Smooth muscle cell (in vitro differentiated cells): ENCODE measurements at regions not wholly inside any gene's neighbourhood (a gene's known extent, or its start where the extent isn't known, plus 50 kb on each side); places are given as distances from the start of the nearest gene placed in this dataset.

Source experiments
- DNase-seq: peaks from one replicate; lab custom pipeline; 2025; ENCODE audit not compliant: unreplicated experiment; lab: John Stamatoyannopoulos, UW
- H2AFZ ChIP-seq: fragments of 200-600 bp; sonication (generic); 2 replicates; pipeline ENCODE4 v1.6.0; 2016; ENCODE audit warnings: antibody characterized with exemption, low read depth, mild to moderate bottlenecking
- H3F3A ChIP-seq: fragments of 200-600 bp; sonication (generic); 2 replicates; pipeline ENCODE4 v1.6.0; 2017; ENCODE audit warnings: antibody characterized with exemption, low read depth
- H3K27ac ChIP-seq: fragments of 200-600 bp; sonication (generic); 2 replicates; pipeline ENCODE4 v1.5.1; 2016; ENCODE audit warnings: low read depth, mild to moderate bottlenecking
- H3K27me3 ChIP-seq: fragments of 200-600 bp; sonication (generic); 2 replicates; pipeline ENCODE4 v1.6.1; 2016; ENCODE audit warnings: low read depth, mild to moderate bottlenecking
- H3K36me3 ChIP-seq: fragments of 200-600 bp; sonication (generic); 2 replicates; pipeline ENCODE4 v1.5.1; 2016; ENCODE audit warnings: low read depth
- H3K4me1 ChIP-seq: fragments of 200-600 bp; sonication (generic); 2 replicates; pipeline ENCODE4 v1.5.1; 2016; ENCODE audit warnings: low read depth
- H3K4me2 ChIP-seq: fragments of 200-600 bp; sonication (generic); 2 replicates; pipeline ENCODE4 v1.6.0; 2016; ENCODE audit warnings: mild to moderate bottlenecking
- H3K4me3 ChIP-seq: fragments of 200-600 bp; sonication (generic); 2 replicates; pipeline ENCODE4 v1.5.1; 2016; ENCODE audit warnings: mild to moderate bottlenecking
- H3K79me2 ChIP-seq: fragments of 200-600 bp; sonication (generic); 2 replicates; pipeline ENCODE4 v1.6.0; 2016; ENCODE audit warnings: low read depth, mild to moderate bottlenecking
- H3K9ac ChIP-seq: fragments of 200-600 bp; sonication (generic); 2 replicates; pipeline ENCODE4 v1.6.0; 2016; ENCODE audit warnings: low read depth
- H3K9me3 ChIP-seq: fragments of 200-600 bp; sonication (generic); replicated peaks from 2 replicates; pipeline ENCODE4 v1.5.1; 2016; ENCODE audit warnings: low read depth
- H4K20me1 ChIP-seq: fragments of 200-600 bp; sonication (generic); 2 replicates; pipeline ENCODE4 v1.6.0; 2016; ENCODE audit warnings: low read depth
- WGBS: methylation state at CpG from one replicate; pipeline ENCODE4 v1.1.7; 2016; ENCODE audit warnings: low lambda C conversion rate; 5-methylcytosine and 5-hydroxymethylcytosine counted together
- TF ChIP-seq, protein P1 (sequence below): fragments of 200-600 bp; sonication (generic); IDR thresholded peaks from 2 replicates; pipeline ENCODE4 v1.5.1; 2017; ENCODE audit warnings: borderline replicate concordance, mild to moderate bottlenecking, antibody characterized with exemption; ENCODE audit not compliant: insufficient read depth, poor library complexity, severe bottlenecking

- 91% methylated on average over 10 of the region's 10 CpGs for WGBS
- no peak for DNase-seq
Measured at GRCh38 chr7:156220701-156221100, 408.4 kb upstream of the SHH start.

DNA sequence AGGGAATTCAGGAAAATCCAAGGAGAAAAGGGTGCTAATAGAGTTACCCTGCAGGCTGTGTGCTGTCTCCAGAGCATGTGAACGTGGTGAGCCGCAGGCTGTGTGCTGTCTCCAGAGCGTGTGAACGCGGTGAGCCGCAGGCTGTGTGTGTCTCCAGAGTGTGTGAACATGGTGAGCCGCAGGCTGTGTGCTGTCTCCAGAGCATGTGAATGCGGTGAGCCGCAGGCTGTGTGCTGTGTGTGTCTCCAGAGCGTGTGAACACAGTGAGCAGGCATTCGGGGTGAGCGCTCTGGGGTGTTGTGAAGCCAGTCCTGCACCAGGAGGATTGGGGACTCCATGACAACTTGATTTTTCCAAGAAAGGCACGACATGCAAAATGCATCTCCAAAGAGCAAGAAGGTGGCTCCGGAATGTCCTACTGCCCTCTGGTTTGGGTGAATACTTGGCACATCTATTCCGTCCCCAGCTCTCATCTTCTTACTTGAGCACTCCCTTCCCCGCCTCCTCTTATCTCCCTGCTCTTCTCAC is 407.9 kb upstream of the SHH start:
- H3K27me3 ChIP-seq: no peaks in the 10 kb centered on the region
- H3K79me2 ChIP-seq: no peaks in the 10 kb centered on the region
- H2AFZ ChIP-seq: no peak overlapping the region
- H3K9me3 ChIP-seq: no peaks in the 10 kb centered on the region
- no peak for DNase-seq
- TF ChIP-seq, protein P1, sequence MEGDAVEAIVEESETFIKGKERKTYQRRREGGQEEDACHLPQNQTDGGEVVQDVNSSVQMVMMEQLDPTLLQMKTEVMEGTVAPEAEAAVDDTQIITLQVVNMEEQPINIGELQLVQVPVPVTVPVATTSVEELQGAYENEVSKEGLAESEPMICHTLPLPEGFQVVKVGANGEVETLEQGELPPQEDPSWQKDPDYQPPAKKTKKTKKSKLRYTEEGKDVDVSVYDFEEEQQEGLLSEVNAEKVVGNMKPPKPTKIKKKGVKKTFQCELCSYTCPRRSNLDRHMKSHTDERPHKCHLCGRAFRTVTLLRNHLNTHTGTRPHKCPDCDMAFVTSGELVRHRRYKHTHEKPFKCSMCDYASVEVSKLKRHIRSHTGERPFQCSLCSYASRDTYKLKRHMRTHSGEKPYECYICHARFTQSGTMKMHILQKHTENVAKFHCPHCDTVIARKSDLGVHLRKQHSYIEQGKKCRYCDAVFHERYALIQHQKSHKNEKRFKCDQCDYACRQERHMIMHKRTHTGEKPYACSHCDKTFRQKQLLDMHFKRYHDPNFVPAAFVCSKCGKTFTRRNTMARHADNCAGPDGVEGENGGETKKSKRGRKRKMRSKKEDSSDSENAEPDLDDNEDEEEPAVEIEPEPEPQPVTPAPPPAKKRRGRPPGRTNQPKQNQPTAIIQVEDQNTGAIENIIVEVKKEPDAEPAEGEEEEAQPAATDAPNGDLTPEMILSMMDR: no peak
- H3K36me3 ChIP-seq: no peaks in the 10 kb centered on the region
- no peak overlapping the region for H3K4me3 ChIP-seq
- no peaks in the 10 kb centered on the region for H3K4me1 ChIP-seq
- no peak overlapping the region for H3K9ac ChIP-seq
- no peaks in the 10 kb centered on the region for H3F3A ChIP-seq
- no peak overlapping the region for H3K4me2 ChIP-seq
- WGBS: 88% methylated on average over 15 of the region's 16 CpGs
- no peaks in the 10 kb centered on the region for H4K20me1 ChIP-seq
- no peak overlapping the region for H3K27ac ChIP-seq

More at GRCh38 chr7:156220701-156221100, 408.4 kb upstream of the SHH start:
- Histone ChIP-seq H3K9me3 (no peaks in the 10 kb centered on the region), H3F3A (no peaks in the 10 kb centered on the region), H3K4me2 (no peak overlapping the region), H3K79me2 (no peaks in the 10 kb centered on the region), H3K27ac (no peak overlapping the region), H4K20me1 (no peaks in the 10 kb centered on the region), H3K4me1 (no peaks in the 10 kb centered on the region), H3K27me3 (no peaks in the 10 kb centered on the region), H3K9ac (no peak overlapping the region), H3K36me3 (no peaks in the 10 kb centered on the region), H3K4me3 (no peak overlapping the region), H2AFZ (no peak overlapping the region)
- TF ChIP-seq, protein P1: no peak

DNA sequence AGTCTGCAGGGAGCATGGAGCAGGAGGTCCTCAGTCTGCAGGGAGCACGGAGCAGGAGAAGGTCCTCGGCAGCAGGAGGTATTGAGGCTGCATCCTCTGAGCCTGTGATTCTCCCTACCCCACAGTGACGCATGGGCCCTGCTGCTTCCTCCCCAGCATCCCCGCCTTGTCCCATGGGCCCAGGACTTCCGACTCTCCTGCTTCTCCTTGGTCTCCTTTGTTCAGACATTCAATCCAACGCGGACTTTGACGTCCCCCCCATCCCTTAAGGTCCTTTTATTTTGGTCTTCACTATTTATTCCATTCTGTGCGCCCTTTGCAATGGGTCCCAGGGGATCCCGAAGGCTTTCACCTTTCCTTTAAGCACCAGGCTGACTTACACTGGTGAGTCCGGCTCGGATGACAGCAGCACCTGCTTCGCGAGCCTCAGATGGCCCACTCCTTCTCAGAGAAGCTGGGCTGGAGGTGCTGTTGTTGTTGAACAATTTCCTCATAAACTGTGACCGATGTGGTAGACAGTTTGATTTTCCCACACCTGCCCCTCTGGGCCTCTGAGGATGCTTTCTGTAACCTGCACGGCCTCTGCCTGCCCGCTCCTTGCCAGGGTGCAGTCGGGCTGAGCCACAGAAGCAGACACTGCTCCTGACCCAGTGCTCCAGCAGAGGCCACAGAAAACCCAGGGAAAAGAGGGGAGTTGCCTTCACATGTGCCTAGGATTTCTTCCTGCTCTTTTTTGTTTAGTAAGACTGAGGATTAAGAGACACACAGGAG is 407.2 kb upstream of the SHH start:
- H3K79me2 ChIP-seq: no peaks in the 10 kb centered on the region
- no peaks in the 10 kb centered on the region for H3K36me3 ChIP-seq
- H3K9me3 ChIP-seq: no peaks in the 10 kb centered on the region
- TF ChIP-seq, protein P1: no peak
- no peak overlapping the region for H3K9ac ChIP-seq
- H3K4me1 ChIP-seq: no peaks in the 10 kb centered on the region
- H3K4me3 ChIP-seq: no peak overlapping the region
- no peak overlapping the region for H3K4me2 ChIP-seq
- H3F3A ChIP-seq: no peaks in the 10 kb centered on the region
- no peak overlapping the region for H2AFZ ChIP-seq
- no peaks in the 10 kb centered on the region for H4K20me1 ChIP-seq
- WGBS: 90% methylated on average over 18 of the region's 18 CpGs
- DNase-seq: no peak
- no peaks in the 10 kb centered on the region for H3K27me3 ChIP-seq
- no peak overlapping the region for H3K27ac ChIP-seq
